ENCODE measurements at regions not wholly inside any gene's neighbourhood (a gene's known extent, or its start where the extent isn't known, plus 50 kb on each side); places are given as distances from the start of the nearest gene placed in this dataset.

DNA sequence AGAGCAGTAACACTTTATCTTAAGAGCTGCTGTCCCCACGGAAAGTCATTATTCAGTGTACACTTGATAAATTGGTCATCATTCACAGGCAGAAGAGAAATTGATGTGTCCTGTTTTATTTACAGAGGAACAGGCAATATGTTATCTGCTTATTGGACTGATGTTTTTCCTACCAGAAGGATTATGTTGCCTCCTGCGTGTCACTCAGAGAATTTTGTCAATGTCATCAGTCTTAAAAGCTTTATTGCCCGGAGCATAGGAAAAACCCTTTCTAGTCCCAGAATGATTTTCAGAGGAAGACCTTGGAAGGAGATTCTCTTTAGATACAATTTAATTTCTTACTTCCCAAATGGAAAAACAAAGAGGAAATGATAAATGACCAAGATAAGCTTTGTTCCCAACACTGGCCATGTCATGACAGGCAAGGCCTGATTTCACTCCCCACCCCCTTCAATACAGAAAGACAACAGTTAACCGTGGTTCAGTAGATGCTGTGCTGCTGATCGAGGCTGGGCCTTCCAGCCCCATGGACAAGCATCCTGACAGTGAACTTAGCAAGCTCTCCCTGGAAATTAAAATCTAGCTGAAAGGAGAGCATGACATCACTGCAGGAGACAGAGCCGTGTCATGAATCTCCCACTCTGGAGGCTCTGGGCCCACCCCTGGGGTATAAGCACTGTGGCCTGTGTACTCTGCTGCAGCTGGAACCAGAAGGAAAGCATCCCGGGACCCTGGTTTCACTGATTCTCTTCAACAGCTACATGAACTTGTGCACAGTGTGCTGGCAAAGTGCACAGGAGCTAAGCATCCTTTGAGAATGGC is 118.8 kb upstream of the LYZL2 start:
- Histone ChIP-seq H3K9me3 (no peaks in the 10 kb centered on the region), H3K4me3 (no peak overlapping the region), H3K4me1 (replicated peaks) (no peaks in the 10 kb centered on the region), H3K27me3 (replicated peaks; ENCODE audit: insufficient read depth) (no peaks in the 10 kb centered on the region), H3K36me3 (no peaks in the 10 kb centered on the region), H3K27ac (no peak overlapping the region)
- TF ChIP-seq POLR2AphosphoS5 (IDR thresholded peaks at IDR 0.05) (no peak), POLR2A (IDR thresholded peaks at IDR 0.05) (no peak)
- TF ChIP-seq, protein P1, sequence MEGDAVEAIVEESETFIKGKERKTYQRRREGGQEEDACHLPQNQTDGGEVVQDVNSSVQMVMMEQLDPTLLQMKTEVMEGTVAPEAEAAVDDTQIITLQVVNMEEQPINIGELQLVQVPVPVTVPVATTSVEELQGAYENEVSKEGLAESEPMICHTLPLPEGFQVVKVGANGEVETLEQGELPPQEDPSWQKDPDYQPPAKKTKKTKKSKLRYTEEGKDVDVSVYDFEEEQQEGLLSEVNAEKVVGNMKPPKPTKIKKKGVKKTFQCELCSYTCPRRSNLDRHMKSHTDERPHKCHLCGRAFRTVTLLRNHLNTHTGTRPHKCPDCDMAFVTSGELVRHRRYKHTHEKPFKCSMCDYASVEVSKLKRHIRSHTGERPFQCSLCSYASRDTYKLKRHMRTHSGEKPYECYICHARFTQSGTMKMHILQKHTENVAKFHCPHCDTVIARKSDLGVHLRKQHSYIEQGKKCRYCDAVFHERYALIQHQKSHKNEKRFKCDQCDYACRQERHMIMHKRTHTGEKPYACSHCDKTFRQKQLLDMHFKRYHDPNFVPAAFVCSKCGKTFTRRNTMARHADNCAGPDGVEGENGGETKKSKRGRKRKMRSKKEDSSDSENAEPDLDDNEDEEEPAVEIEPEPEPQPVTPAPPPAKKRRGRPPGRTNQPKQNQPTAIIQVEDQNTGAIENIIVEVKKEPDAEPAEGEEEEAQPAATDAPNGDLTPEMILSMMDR (IDR thresholded peaks at IDR 0.05) = no peak
- DNase-seq (ENCODE audit: low spot score) = no peak
- intact Hi-C loops (cut with DNase I) = no loop called here
- WGBS = 65% methylated on average over 7 of the region's 7 CpGs

DNA sequence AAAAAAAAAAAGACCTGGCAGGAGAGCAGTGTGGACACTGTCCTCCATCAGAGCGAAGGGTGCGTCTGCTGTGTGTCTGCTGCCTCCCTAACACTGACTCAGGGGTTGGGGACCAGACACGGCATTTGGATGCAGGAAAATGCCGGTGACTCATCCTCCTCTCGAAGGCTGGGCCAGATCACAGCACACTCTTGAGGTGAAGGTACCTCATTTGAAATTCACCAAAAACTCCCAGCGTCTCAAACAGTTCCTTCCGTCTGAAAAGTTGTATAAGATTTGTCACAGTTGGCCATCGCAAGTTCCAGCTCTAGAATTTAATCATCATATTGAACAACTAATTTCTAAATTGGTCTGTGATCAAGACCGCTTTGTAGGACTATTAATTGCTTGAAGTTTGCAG is 118.1 kb upstream of the LYZL2 start:
- Histone ChIP-seq H3K36me3 (no peaks in the 10 kb centered on the region), H3K27me3 (replicated peaks; ENCODE audit: insufficient read depth) (no peaks in the 10 kb centered on the region), H3K4me1 (replicated peaks) (no peaks in the 10 kb centered on the region), H3K4me3 (no peak overlapping the region), H3K9me3 (no peaks in the 10 kb centered on the region), H3K27ac (no peak overlapping the region)
- WGBS = 71% methylated on average over 9 of the region's 9 CpGs
- intact Hi-C loops (cut with DNase I) = no loop called here
- TF ChIP-seq, protein P1 (IDR thresholded peaks at IDR 0.05) = no peak
- no peak for TF ChIP-seq POLR2A (IDR thresholded peaks at IDR 0.05)
- TF ChIP-seq POLR2AphosphoS5 (IDR thresholded peaks at IDR 0.05) = no peak
- no peak for DNase-seq (ENCODE audit: low spot score)

DNA sequence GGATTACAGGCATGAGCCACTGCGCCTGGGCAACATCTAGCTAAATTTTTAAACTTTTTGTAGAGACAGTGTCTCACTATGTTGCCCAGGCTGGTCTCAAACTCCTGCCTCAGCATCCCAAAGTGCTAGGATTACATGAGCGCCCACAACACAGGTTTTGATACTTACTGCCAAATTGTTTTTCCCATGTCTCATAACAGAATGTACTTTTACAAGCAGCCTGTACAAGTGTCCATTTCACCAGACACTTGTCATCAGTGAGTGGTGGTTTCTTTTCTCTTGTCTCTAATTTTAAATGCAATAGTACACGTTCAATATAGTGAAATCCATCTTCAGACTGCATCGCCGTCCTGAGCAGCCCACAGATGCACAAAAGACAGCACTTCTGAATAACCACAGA is 116.4 kb upstream of the LYZL2 start:
- Histone ChIP-seq H3K27me3 (replicated peaks; ENCODE audit: insufficient read depth) (no peaks in the 10 kb centered on the region), H3K9me3 (no peaks in the 10 kb centered on the region), H3K4me1 (replicated peaks) (no peaks in the 10 kb centered on the region), H3K36me3 (no peaks in the 10 kb centered on the region), H3K4me3 (no peak overlapping the region), H3K27ac (no peak overlapping the region)
- 75% methylated on average over 5 of the region's 5 CpGs for WGBS
- no peak for DNase-seq (ENCODE audit: low spot score)
- intact Hi-C loops (cut with DNase I) = no loop called here
- TF ChIP-seq POLR2A (IDR thresholded peaks at IDR 0.05) (no peak), POLR2AphosphoS5 (IDR thresholded peaks at IDR 0.05) (no peak)
- TF ChIP-seq, protein P1 (IDR thresholded peaks at IDR 0.05) = no peak

DNA sequence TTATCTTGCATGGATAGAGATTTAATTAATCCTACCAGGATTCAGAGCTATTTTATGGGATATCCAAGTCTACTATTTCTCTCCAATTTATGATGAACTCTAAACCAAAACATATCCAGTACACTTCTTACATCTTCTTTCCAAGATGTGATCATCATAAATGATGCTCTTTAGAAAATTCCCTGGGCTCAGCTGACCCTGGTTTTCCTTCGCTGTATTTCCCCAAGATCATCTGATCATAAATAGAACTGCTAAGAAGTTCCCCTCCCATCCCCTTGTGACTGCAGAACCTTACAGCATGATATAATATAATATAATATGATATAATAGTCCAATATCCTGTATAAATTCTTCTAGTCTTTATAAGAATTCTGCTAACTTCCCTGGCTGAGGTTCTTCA is 114.6 kb upstream of the LYZL2 start:
- no peak for DNase-seq (ENCODE audit: low spot score)
- Histone ChIP-seq H3K9me3 (no peaks in the 10 kb centered on the region), H3K4me1 (replicated peaks) (no peaks in the 10 kb centered on the region), H3K27ac (no peak overlapping the region), H3K4me3 (no peak overlapping the region), H3K27me3 (replicated peaks; ENCODE audit: insufficient read depth) (no peaks in the 10 kb centered on the region), H3K36me3 (no peaks in the 10 kb centered on the region)
- TF ChIP-seq POLR2AphosphoS5 (IDR thresholded peaks at IDR 0.05) = no peak
- TF ChIP-seq, protein P1 (IDR thresholded peaks at IDR 0.05) = no peak
- intact Hi-C loops (cut with DNase I) = no loop called here
- WGBS = 91% methylated on average over 1 of the region's 1 CpG

DNA sequence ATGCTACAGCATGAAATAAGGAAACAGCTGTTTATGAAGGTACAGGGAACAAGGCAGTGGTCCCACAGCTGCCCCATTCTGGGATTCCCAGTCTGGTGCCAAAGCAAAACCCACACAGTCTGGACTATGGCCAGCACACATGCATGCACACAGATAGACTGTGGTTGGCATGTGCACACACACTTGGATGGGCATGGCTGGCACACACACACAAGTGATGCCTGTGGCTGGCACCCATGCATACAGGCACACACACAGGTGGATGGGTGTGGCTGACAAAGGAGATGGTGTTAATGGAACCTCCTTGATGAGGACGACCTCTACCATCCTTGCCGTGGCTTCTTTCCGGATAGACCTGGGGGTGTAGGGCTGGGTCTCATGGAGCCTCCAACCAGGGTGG is 114.0 kb upstream of the LYZL2 start:
- Histone ChIP-seq H3K27me3 (replicated peaks; ENCODE audit: insufficient read depth) (no peaks in the 10 kb centered on the region), H3K27ac (no peak overlapping the region), H3K4me1 (replicated peaks) (no peaks in the 10 kb centered on the region), H3K4me3 (no peak overlapping the region), H3K9me3 (no peaks in the 10 kb centered on the region), H3K36me3 (no peaks in the 10 kb centered on the region)
- intact Hi-C loops (cut with DNase I) = no loop called here
- TF ChIP-seq POLR2A (IDR thresholded peaks at IDR 0.05) (no peak), POLR2AphosphoS5 (IDR thresholded peaks at IDR 0.05) (no peak)
- TF ChIP-seq, protein P1 (IDR thresholded peaks at IDR 0.05) = no peak
- DNase-seq (ENCODE audit: low spot score) = no peak
- WGBS = 97% methylated on average over 3 of the region's 3 CpGs
